ENCODE measurements at regions not wholly inside any gene's neighbourhood (a gene's known extent, or its start where the extent isn't known, plus 50 kb on each side); places are given as distances from the start of the nearest gene placed in this dataset.

DNA sequence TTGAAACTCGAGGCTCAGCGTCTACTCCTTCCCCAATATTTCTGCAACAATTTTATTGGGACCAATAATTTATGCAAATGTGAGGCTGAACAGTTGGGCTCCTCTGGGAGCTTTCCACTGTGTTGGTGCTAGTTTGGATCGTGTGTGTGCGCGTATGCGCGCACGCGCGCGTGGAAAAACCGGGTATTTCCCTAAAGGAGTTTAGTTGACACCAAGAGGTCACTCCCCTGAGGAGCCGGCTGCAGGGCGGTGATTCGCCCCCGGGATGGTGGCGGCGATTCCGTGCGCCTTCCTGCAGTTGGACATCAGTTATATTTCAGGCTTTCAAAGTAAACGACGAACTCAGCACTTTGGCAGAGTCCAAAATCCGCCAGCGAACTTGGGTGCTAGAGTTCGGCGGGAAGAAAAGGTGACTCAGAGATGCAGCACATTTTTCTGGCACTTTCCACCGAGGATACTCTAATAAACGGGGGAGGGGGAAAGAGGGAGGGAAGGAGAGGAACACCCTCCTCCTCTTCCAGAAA lies 186.5 kb upstream of the FANCL start:
- Histone ChIP-seq H3K79me2 (ENCODE audit: insufficient read depth, low read length) (no peaks in the 10 kb centered on the region), H3K9me2 (replicated peaks; ENCODE audit: insufficient read depth, low read length) (no peaks in the 10 kb centered on the region), H3K27me3 (ENCODE audit: low read length) (no peaks in the 10 kb centered on the region), H3F3A (ENCODE audit: insufficient read depth) (no peaks in the 10 kb centered on the region), H2AFZ (ENCODE audit: low read depth, low read length, severe bottlenecking) (no peak overlapping the region), H3K4me2 (ENCODE audit: low read depth, low read length, poor library complexity, severe bottlenecking) (peak overlapping the region; percentile 42), H3K9me3 (ENCODE audit: insufficient read depth, low read length) (no peaks in the 10 kb centered on the region), H4K20me1 (ENCODE audit: low read depth, low read length) (no peaks in the 10 kb centered on the region), H3K9ac (ENCODE audit: low read length) (no peak overlapping the region), H3K27ac (ENCODE audit: low read depth, low read length) (no peak overlapping the region), H3K4me3 (ENCODE audit: insufficient read depth, low read length, poor library complexity, severe bottlenecking) (peak overlapping the region; percentile 26), H3K36me3 (ENCODE audit: low read length) (no peaks in the 10 kb centered on the region)
- TF ChIP-seq EZH2phosphoT487 (conservative IDR thresholded peaks at IDR 0.05; ENCODE audit: low read length), result no peak
- TF ChIP-seq, protein P1, sequence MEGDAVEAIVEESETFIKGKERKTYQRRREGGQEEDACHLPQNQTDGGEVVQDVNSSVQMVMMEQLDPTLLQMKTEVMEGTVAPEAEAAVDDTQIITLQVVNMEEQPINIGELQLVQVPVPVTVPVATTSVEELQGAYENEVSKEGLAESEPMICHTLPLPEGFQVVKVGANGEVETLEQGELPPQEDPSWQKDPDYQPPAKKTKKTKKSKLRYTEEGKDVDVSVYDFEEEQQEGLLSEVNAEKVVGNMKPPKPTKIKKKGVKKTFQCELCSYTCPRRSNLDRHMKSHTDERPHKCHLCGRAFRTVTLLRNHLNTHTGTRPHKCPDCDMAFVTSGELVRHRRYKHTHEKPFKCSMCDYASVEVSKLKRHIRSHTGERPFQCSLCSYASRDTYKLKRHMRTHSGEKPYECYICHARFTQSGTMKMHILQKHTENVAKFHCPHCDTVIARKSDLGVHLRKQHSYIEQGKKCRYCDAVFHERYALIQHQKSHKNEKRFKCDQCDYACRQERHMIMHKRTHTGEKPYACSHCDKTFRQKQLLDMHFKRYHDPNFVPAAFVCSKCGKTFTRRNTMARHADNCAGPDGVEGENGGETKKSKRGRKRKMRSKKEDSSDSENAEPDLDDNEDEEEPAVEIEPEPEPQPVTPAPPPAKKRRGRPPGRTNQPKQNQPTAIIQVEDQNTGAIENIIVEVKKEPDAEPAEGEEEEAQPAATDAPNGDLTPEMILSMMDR (IDR thresholded peaks at IDR 0.05; ENCODE audit: insufficient read depth, low read length, poor library complexity, severe bottlenecking), result no peak

DNA sequence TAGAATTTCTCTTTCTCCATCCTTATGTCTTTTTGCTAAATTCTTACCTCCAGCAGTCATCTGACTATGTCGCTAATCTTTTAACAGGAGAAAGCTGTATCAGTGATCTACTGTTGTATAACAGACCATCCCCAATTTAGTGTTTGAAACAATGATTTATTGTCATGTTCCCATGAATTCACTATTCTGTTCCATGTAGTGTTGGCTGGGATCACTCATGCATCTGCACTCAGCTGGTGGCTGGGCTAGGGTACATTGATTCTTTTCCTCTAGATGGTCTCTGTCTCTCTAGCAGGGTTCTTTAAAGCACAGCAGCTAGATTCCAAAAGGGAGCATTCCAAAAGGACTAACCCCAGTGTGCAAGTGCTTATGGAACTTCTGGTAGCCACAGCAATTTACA lies 184.2 kb upstream of the FANCL start:
- Histone ChIP-seq H3K9ac (ENCODE audit: low read length) (no peak overlapping the region), H3K4me2 (ENCODE audit: low read depth, low read length, poor library complexity, severe bottlenecking) (no peak overlapping the region), H3K27ac (ENCODE audit: low read depth, low read length) (no peak overlapping the region), H3K9me3 (ENCODE audit: insufficient read depth, low read length) (no peaks in the 10 kb centered on the region), H3F3A (ENCODE audit: insufficient read depth) (no peaks in the 10 kb centered on the region), H3K79me2 (ENCODE audit: insufficient read depth, low read length) (no peaks in the 10 kb centered on the region), H4K20me1 (ENCODE audit: low read depth, low read length) (no peaks in the 10 kb centered on the region), H3K9me2 (replicated peaks; ENCODE audit: insufficient read depth, low read length) (no peaks in the 10 kb centered on the region), H2AFZ (ENCODE audit: low read depth, low read length, severe bottlenecking) (no peak overlapping the region), H3K4me3 (ENCODE audit: insufficient read depth, low read length, poor library complexity, severe bottlenecking) (no peak overlapping the region), H3K36me3 (ENCODE audit: low read length) (no peaks in the 10 kb centered on the region), H3K27me3 (ENCODE audit: low read length) (no peaks in the 10 kb centered on the region)
- no peak for TF ChIP-seq EZH2phosphoT487 (conservative IDR thresholded peaks at IDR 0.05; ENCODE audit: low read length)
- TF ChIP-seq, protein P1 (IDR thresholded peaks at IDR 0.05; ENCODE audit: insufficient read depth, low read length, poor library complexity, severe bottlenecking), result no peak

DNA sequence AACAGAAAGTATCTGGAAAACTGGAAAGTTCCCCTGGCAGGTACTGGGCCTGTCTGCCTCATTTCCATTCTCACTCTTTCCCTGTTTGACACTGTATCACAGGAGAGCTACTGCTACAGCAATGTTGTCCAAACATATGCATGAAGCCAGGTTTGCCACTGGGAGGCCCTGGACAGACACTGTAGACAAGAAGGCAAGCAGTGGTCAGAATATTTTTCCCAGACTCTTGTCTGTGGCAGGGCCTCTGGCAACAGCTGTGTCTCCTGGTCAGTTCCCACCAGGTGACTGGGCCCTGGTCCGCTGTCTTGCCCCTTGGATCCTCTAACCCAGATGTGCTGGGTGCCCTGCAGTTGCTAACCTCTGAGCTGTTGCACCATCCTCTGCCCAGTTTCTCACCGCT lies 178.9 kb upstream of the FANCL start:
- H3K79me2 ChIP-seq (ENCODE audit: insufficient read depth, low read length), result no peaks in the 10 kb centered on the region
- no peaks in the 10 kb centered on the region for H3F3A ChIP-seq (ENCODE audit: insufficient read depth)
- no peak overlapping the region for H3K4me2 ChIP-seq (ENCODE audit: low read depth, low read length, poor library complexity, severe bottlenecking)
- H3K4me3 ChIP-seq (ENCODE audit: insufficient read depth, low read length, poor library complexity, severe bottlenecking), result no peak overlapping the region
- H3K27me3 ChIP-seq (ENCODE audit: low read length), result no peaks in the 10 kb centered on the region
- H3K9me2 ChIP-seq (replicated peaks; ENCODE audit: insufficient read depth, low read length), result no peaks in the 10 kb centered on the region
- no peaks in the 10 kb centered on the region for H3K9me3 ChIP-seq (ENCODE audit: insufficient read depth, low read length)
- no peak overlapping the region for H3K27ac ChIP-seq (ENCODE audit: low read depth, low read length)
- H2AFZ ChIP-seq (ENCODE audit: low read depth, low read length, severe bottlenecking), result no peak overlapping the region
- TF ChIP-seq EZH2phosphoT487 (conservative IDR thresholded peaks at IDR 0.05; ENCODE audit: low read length), result no peak
- TF ChIP-seq, protein P1 (IDR thresholded peaks at IDR 0.05; ENCODE audit: insufficient read depth, low read length, poor library complexity, severe bottlenecking), result no peak
- H3K9ac ChIP-seq (ENCODE audit: low read length), result no peak overlapping the region
- no peaks in the 10 kb centered on the region for H4K20me1 ChIP-seq (ENCODE audit: low read depth, low read length)
- H3K36me3 ChIP-seq (ENCODE audit: low read length), result no peaks in the 10 kb centered on the region
